Heart left ventricle (tissue), 13 donors: ENCODE measurements at regions not wholly inside any gene's neighbourhood (a gene's known extent, or its start where the extent isn't known, plus 50 kb on each side); places are given as distances from the start of the nearest gene placed in this dataset.

ENCODE experiments used
- CTCF ChIP-seq, 12 donors: fragments of 200-600 bp; sonication (generic) in 4 of 12; IDR thresholded peaks; one replicate each; pipeline versions ENCODE4 v1.5.0 to v1.8.0; 2018 to 2022; ENCODE audit warnings: antibody characterized with exemption in 12 of 12, mild to moderate bottlenecking in 5 of 12
- POLR2A ChIP-seq, 2 donors: fragments of 450-650 bp; IDR thresholded peaks; one replicate each; pipeline ENCODE4 v1.6.1; 2017; ENCODE audit warnings: antibody characterized with exemption in 2 of 2, mild to moderate bottlenecking in 2 of 2, moderate library complexity in 2 of 2
- donor health status: ischemic (EF 13 %, LVEDD 7.1; RV severe dilation, severe dysfunction).
- donor health status: DM: no; HTN: yes; CAD: no.
- donor health status: DM: no; HTN: no; CAD: no.
- donor health status: ischemic (EF 25% LVEDD 6.9; RV normal size, moderate dysfunction).
- donor health status: ischemic (EF 25% LVEDD 5.7; RV mildly dilated, moderate dysfunction).
- donor health status: ischemic (EF 35%, LVEDD 5.7; RV mildly dilated, moderate dysfunction).
- donor health status: nonischemic (EF 11% LVEDD 7.7; RV severe dilation, severe dysfunction).
- donor health status: DM: yes; HTN: yes; CAD: no.
- donor health status: PGD.
- donor health status: ischemic (EF 29% LVEDD 5.4; RV normal size, mild dysfunction).
- donor health status: nonischemic (EF 23%, LVEDD 6.1; RV moderate dilation, normal function).

DNA sequence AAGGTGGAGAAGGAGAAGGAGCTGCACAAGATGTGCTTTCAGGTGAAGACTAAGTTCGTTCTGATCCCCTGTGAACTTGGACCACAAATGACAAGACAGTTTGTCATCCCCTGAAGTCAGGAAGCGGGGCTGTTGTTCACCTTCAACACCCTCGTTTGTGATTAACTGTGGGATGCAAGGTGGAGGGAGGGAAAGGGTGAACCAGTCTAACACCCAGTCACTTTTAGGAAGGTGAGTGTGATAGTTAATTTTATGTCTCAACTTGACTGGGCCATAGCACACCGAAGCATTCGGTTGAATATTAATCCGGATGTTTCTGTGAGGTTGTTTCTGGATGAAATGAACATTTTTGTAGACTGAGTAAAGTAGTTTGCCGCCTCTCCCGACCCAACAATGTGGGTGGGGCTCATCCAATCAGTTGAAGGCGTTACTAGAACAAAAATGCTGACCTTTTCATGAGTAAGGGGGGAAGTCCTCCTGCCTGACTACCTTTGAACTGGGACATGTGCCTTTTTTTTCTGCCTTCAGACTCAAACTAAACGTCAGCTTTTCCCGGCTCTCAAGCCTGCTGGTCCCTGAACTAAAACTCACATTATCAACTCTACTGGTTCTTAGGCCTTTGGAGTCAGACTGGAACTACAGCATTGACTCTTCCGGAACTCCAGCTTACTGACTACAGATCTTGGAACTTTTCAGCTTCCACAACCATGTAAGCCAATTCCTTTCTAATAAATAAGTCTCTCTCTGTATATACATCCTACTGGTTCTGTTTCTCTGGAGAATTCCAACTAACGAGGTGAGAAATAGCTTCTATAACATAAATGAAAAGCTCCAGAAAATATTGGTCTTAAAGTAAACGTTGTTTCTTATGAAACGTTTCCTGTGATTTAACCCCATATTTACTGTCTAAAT lies 264.0 kb upstream of the SLITRK3 start:
- TF ChIP-seq POLR2A (IDR thresholded peaks at IDR 0.05) (no peak), CTCF (IDR thresholded peaks at IDR 0.05) (no peak)
